Activated T-helper 2 cell treated with anti-CD3 and anti-CD28 coated beads, Interferon-gamma antibody, Interleukin-2, Interleukin-4, amounts not matched to agents 10 μg/mL and 5 μg/mL and 100 μg/mL, durations not matched to agents 14 hours and 24 hours and 36 hours (primary cell): ENCODE measurements at regions not wholly inside any gene's neighbourhood (a gene's known extent, or its start where the extent isn't known, plus 50 kb on each side); places are given as distances from the start of the nearest gene placed in this dataset.

ENCODE experiments used
- DNase-seq: peaks from one replicate; pipeline ENCODE4 v3.0.0; 2021; ENCODE audit warnings: low spot score
- H3K27ac Mint-ChIP-seq: one replicate; pipeline ENCODE4 v1.8.0; 2021; ENCODE audit warnings: mixed read lengths
- H3K27me3 Mint-ChIP-seq: one replicate; pipeline ENCODE4 v1.8.0; 2021; ENCODE audit warnings: low read depth, mixed read lengths
- H3K36me3 Mint-ChIP-seq: one replicate; pipeline ENCODE4 v1.8.0; 2021; ENCODE audit warnings: low read depth, mixed read lengths
- H3K4me1 Mint-ChIP-seq: one replicate; pipeline ENCODE4 v1.8.0; 2021; ENCODE audit warnings: low read depth, mixed read lengths
- H3K4me3 Mint-ChIP-seq: one replicate; pipeline ENCODE4 v1.8.0; 2021; ENCODE audit warnings: low read depth, mild to moderate bottlenecking, moderate library complexity, mixed read lengths
- H3K9me3 Mint-ChIP-seq: one replicate; pipeline ENCODE4 v1.8.0; 2021; ENCODE audit warnings: mixed read lengths
- intact Hi-C: fragments of 100-400 bp; cut with micrococcal nuclease; formaldehyde crosslinking; loops from one replicate; pipeline ENCODE4 v1.15.1; 2023

DNA sequence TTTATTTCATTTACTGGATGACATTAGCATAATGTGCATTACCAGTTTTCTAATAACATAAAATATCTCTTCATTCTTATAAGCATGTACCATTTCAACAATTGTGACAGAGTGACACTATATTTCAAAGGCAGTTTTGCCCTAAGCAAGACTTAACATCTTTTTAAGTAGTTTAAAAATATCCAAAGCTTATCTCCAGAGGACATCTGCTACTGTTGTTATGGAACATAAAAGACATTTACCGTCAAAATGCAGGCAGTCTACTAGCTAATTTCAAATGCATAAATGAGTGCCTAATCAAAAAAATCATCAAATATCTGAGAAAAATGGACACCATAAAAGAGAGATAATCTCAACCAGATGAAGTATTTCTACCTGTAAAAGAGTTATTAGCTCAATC is 782.4 kb upstream of the BRINP3 start:
- peaks cover 34% of the 10 kb centered on the region for H3K9me3 Mint-ChIP-seq

DNA sequence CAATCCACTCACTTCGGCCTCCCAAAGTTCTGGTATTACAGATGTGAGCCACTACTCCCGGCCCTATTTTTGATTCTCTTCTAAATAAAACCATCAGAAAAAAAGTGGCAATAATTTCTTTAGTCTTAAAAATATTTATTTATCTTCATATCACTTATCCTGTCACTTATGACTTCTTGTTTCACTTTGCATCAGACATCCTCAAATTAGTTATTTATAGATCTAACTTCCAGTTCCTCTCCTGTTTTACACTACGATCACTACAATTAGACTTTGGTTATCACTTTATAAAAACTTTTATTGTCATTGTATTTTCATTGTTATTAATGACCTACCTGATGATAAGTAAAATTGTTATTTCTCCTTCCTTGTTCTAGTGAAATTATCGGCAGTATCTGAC is 783.4 kb upstream of the BRINP3 start:
- DNase-seq = no peak
- H3K36me3 Mint-ChIP-seq = no peaks in the 10 kb centered on the region
- H3K27me3 Mint-ChIP-seq = no peaks in the 10 kb centered on the region
- no peak overlapping the region for H3K4me3 Mint-ChIP-seq
- intact Hi-C loops = no loop called here
- H3K4me1 Mint-ChIP-seq = no peaks in the 10 kb centered on the region
- H3K9me3 Mint-ChIP-seq = peaks cover 33% of the 10 kb centered on the region
- H3K27ac Mint-ChIP-seq = no peak overlapping the region

More for the DNA sequence above, 782.4 kb upstream of the BRINP3 start:
- Mint-ChIP-seq H3K36me3 (no peaks in the 10 kb centered on the region), H3K27me3 (no peaks in the 10 kb centered on the region), H3K4me1 (no peaks in the 10 kb centered on the region), H3K4me3 (no peak overlapping the region), H3K27ac (no peak overlapping the region)
- DNase-seq = no peak
- intact Hi-C loops = no loop called here

DNA sequence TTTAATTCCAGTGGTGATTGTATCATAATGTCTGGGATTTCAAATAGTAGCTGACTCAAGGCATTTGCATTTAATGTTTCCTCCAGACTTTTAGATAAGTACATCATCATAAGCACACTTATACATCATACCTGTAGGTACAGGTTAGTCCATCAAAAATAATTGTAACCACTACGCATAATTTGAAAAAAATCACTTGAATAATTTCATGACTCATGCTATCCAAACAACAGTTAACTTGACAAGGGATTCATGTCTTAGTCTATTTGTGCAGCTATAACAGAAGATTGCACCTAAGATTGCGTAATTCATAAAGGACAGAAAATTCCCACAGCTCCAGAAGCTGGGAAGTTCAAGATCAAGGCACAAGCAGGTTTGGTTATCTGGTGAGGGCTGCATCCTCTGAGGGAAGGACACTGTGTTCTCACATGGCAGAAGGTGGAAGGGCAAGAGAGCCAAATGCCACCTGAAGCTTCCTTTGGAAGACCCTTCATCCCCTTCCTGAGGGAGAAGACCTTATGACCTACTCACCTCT is 801.7 kb upstream of the BRINP3 start:
- Mint-ChIP-seq H3K27ac (no peak overlapping the region), H3K36me3 (no peaks in the 10 kb centered on the region), H3K4me3 (no peak overlapping the region), H3K27me3 (no peaks in the 10 kb centered on the region), H3K4me1 (no peaks in the 10 kb centered on the region), H3K9me3 (peaks cover 34% of the 10 kb centered on the region)
- intact Hi-C loops = no loop called here
- no peak for DNase-seq

- Mint-ChIP-seq H3K27ac (no peak overlapping the region), H3K4me1 (no peaks in the 10 kb centered on the region), H3K27me3 (no peaks in the 10 kb centered on the region), H3K36me3 (no peaks in the 10 kb centered on the region), H3K9me3 (peaks cover 39% of the 10 kb centered on the region), H3K4me3 (no peak overlapping the region)
- no peak for DNase-seq
- intact Hi-C loops = no loop called here
Measured at GRCh38 chr1:191284175-191284574, 806.5 kb upstream of the BRINP3 start.

GRCh38 chr1:191290441-191290840 is 812.8 kb upstream of the BRINP3 start:
- Mint-ChIP-seq H3K9me3 (peaks cover 20% of the 10 kb centered on the region), H3K4me1 (no peaks in the 10 kb centered on the region), H3K36me3 (no peaks in the 10 kb centered on the region), H3K27ac (no peak overlapping the region), H3K4me3 (no peak overlapping the region), H3K27me3 (no peaks in the 10 kb centered on the region)
- no peak for DNase-seq
- intact Hi-C loops = no loop called here

GRCh38 chr1:191305370-191305769 is 827.7 kb upstream of the BRINP3 start:
- H3K27ac Mint-ChIP-seq = no peak overlapping the region

DNA sequence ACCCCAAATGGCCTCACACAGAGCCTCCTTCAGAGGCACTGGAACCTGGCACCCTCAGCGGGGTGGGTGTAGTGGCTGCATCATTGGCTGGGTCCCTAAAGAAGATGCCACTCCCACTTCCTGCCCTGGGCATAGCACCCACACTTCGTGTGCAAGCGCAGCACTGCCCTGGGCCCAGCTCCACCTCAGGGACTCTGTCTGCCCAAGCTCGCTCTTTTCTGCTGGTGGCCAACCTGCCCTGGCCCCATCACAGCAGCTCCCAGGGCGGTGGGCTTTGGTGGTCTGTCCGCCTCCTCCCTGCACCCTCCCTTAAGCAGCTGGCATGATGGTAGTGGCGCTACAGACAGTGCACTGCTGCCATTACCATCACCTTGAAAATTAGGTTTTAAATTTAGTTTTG is 829.3 kb upstream of the BRINP3 start:
- intact Hi-C loops = no loop called here
- Mint-ChIP-seq H3K36me3 (no peaks in the 10 kb centered on the region), H3K27ac (no peak overlapping the region), H3K9me3 (peaks cover 19% of the 10 kb centered on the region), H3K27me3 (no peaks in the 10 kb centered on the region), H3K4me1 (no peaks in the 10 kb centered on the region), H3K4me3 (no peak overlapping the region)
- DNase-seq = no peak

More at GRCh38 chr1:191305370-191305769, 827.7 kb upstream of the BRINP3 start:
- no peak for DNase-seq
- intact Hi-C loops = no loop called here
- Mint-ChIP-seq H3K27me3 (no peaks in the 10 kb centered on the region), H3K9me3 (peaks cover 27% of the 10 kb centered on the region), H3K4me1 (no peaks in the 10 kb centered on the region), H3K36me3 (no peaks in the 10 kb centered on the region), H3K4me3 (no peak overlapping the region)

GRCh38 chr1:191320062-191320461 is 838.2 kb upstream of the RGS18 start:
- no peak for DNase-seq
- Mint-ChIP-seq H3K27ac (no peak overlapping the region), H3K27me3 (no peaks in the 10 kb centered on the region), H3K9me3 (no peaks in the 10 kb centered on the region), H3K4me3 (no peak overlapping the region), H3K4me1 (no peaks in the 10 kb centered on the region), H3K36me3 (no peaks in the 10 kb centered on the region)
- intact Hi-C loops = no loop called here

GRCh38 chr1:191327868-191328267 is 830.4 kb upstream of the RGS18 start:
- intact Hi-C loops = no loop called here
- H3K27me3 Mint-ChIP-seq = no peaks in the 10 kb centered on the region
- H3K36me3 Mint-ChIP-seq = no peaks in the 10 kb centered on the region
- H3K4me3 Mint-ChIP-seq = no peak overlapping the region
- DNase-seq = no peak
- no peaks in the 10 kb centered on the region for H3K4me1 Mint-ChIP-seq
- no peak overlapping the region for H3K27ac Mint-ChIP-seq
- peaks cover 13% of the 10 kb centered on the region for H3K9me3 Mint-ChIP-seq

DNA sequence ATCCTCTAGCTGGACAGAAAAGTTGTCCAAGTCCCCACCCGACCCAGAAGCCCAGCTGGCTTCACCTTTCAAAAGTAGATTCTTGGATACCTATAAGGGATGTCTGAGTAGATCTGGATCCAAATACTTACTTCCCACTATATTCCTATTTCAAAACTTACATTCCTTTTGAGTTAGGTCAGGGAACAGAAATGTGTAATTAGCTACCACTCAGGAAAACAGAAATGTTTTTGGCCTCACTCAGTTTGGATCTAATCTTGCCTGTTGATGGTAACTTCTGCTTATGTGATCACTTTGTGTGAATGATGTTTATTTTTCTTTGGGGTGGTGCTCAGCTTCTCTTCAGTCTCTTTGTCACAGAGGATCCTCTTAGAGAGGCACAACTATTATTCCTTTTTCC is 814.4 kb upstream of the RGS18 start:
- H3K4me3 Mint-ChIP-seq = no peak overlapping the region

DNA sequence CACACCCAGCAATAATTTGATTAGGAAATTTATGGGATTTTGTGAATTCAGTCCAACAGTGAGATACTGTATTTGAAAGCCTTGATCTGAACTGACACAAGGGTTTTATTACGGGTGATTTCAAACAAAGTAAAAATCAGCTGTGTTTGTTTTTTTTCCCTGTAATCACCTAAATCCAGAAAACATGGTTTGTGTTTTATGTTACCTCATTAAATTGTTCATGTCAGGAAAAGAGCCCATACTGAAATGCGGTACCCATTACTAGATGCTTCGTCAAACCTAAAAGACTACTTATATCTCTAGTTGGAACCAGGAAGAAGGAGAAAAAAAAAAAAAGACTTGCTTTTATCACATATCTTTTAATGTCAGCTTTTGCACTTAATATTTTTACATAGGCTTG is 811.9 kb upstream of the RGS18 start:
- H3K27ac Mint-ChIP-seq = no peak overlapping the region
- no peak overlapping the region for H3K4me3 Mint-ChIP-seq
- H3K27me3 Mint-ChIP-seq = no peaks in the 10 kb centered on the region
- no peaks in the 10 kb centered on the region for H3K36me3 Mint-ChIP-seq
- no peaks in the 10 kb centered on the region for H3K4me1 Mint-ChIP-seq
- no peak for DNase-seq
- peaks cover 10% of the 10 kb centered on the region for H3K9me3 Mint-ChIP-seq
- intact Hi-C loops = no loop called here

More for the DNA sequence above, 814.4 kb upstream of the RGS18 start:
- no peak for DNase-seq
- H3K4me1 Mint-ChIP-seq = no peaks in the 10 kb centered on the region
- intact Hi-C loops = no loop called here
- H3K9me3 Mint-ChIP-seq = peaks cover 10% of the 10 kb centered on the region
- H3K27ac Mint-ChIP-seq = no peak overlapping the region
- no peaks in the 10 kb centered on the region for H3K27me3 Mint-ChIP-seq
- no peaks in the 10 kb centered on the region for H3K36me3 Mint-ChIP-seq

DNA sequence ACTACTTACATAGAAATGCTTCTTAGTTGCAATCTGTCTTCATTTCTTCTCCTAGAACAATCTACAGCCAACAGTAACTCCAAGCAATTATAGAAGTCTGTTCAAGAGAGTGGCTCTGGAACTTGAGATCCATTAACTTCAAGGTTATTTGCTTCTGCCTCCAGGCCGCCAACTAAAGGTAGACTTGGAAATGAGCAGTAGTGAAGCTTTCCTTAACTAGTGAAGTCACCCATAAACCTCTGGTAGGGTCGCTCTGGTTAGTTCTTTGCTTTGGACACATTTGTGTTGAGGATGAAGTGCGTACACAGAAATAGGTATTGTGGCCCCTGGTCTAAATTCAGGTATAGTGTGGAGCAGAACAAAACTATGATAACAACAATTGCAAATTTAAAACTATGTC is 809.9 kb upstream of the RGS18 start:
- intact Hi-C loops = no loop called here
- Mint-ChIP-seq H3K4me3 (no peak overlapping the region), H3K27me3 (no peaks in the 10 kb centered on the region), H3K27ac (no peak overlapping the region), H3K4me1 (no peaks in the 10 kb centered on the region), H3K9me3 (peaks cover 10% of the 10 kb centered on the region), H3K36me3 (no peaks in the 10 kb centered on the region)
- DNase-seq = no peak

DNA sequence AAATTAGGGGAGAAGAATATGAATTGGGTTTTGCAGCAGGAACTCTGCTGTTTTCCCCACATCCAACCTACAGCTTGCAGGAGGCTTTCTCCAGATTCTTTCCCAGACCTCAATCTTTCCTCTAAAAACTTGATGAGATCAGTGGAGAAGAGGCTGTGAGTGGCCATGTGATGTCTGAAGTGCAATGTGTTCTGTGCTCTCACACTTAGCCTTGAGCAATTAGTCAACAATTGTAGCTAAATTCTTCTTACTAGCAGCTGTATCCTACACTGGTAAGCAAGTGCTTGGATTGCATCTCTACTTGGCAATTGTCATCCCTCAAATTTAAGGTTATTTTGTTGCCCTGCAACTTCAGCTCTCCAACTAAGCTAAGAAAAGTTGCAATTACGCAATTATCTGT is 807.3 kb upstream of the RGS18 start:
- H3K4me3 Mint-ChIP-seq = no peak overlapping the region

DNA sequence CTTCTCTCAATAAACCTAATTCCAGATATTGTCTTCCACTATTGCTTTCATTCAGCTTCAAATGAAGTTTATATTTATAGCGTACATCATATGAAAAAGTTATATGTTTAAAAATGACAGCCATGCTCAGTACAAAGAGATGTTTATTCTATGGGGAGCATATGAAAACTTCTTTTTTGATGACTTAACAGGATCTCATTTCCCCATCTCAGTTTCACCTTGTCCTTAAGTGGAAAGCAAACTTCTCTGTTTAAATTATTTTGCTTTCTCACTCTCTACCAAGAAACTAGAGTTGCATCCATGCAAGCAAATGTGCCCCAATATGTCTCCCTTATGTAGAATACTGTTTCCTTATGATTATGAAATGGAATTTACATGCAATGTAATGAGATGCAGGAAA is 799.5 kb upstream of the RGS18 start:
- Mint-ChIP-seq H3K4me1 (no peaks in the 10 kb centered on the region), H3K4me3 (no peak overlapping the region), H3K9me3 (peaks cover 25% of the 10 kb centered on the region), H3K36me3 (no peaks in the 10 kb centered on the region), H3K27me3 (no peaks in the 10 kb centered on the region), H3K27ac (no peak overlapping the region)
- intact Hi-C loops = no loop called here
- DNase-seq = no peak

More for the DNA sequence above, 807.3 kb upstream of the RGS18 start:
- Mint-ChIP-seq H3K27me3 (no peaks in the 10 kb centered on the region), H3K36me3 (no peaks in the 10 kb centered on the region), H3K9me3 (peaks cover 10% of the 10 kb centered on the region), H3K27ac (no peak overlapping the region), H3K4me1 (no peaks in the 10 kb centered on the region)
- intact Hi-C loops = no loop called here
- DNase-seq = no peak
